SU-DHL-6 (cell line): ENCODE measurements at regions not wholly inside any gene's neighbourhood (a gene's known extent, or its start where the extent isn't known, plus 50 kb on each side); places are given as distances from the start of the nearest gene placed in this dataset.

Experiments used
- H2AFZ ChIP-seq: fragments of 200-600 bp; sonication (generic); 2 replicates; pipeline ENCODE4 v1.6.1; 2014; ENCODE audit warnings: low read depth, mild to moderate bottlenecking, moderate library complexity, mixed read lengths, antibody characterized with exemption, low read length; ENCODE audit not compliant: severe bottlenecking
- H3F3A ChIP-seq: fragments of 200-600 bp; shearing (Covaris generic); 2 replicates; pipeline ENCODE4 v1.6.0; 2016; ENCODE audit warnings: antibody characterized with exemption, mild to moderate bottlenecking; ENCODE audit not compliant: insufficient read depth
- H3K27ac ChIP-seq: fragments of 200-600 bp; sonication (generic); 2 replicates; pipeline ENCODE4 v1.5.1; 2016; ENCODE audit warnings: low read depth, mild to moderate bottlenecking, low read length, moderate library complexity, mixed read lengths
- H3K27me3 ChIP-seq: fragments of 200-600 bp; sonication (generic), shearing (Covaris generic); 2 replicates; pipeline ENCODE4 v1.6.0; 2014; ENCODE audit warnings: mild to moderate bottlenecking, low read length
- H3K36me3 ChIP-seq: fragments of 200-600 bp; sonication (generic); 2 replicates; pipeline ENCODE4 v1.6.1; 2014; ENCODE audit warnings: mild to moderate bottlenecking, low read length, mixed read lengths
- H3K4me2 ChIP-seq: fragments of 300-600, 200-600 bp; shearing (Covaris generic), sonication (generic); 2 replicates; pipeline ENCODE4 v1.6.0; 2014; ENCODE audit warnings: low read length, low read depth, mild to moderate bottlenecking; ENCODE audit not compliant: poor library complexity, severe bottlenecking
- H3K4me3 ChIP-seq: fragments of 200-600 bp; sonication (generic); 2 replicates; pipeline ENCODE4 v1.5.1; 2014; ENCODE audit warnings: antibody characterized with exemption, low read length, mild to moderate bottlenecking, mixed read lengths; ENCODE audit not compliant: insufficient read depth, poor library complexity, severe bottlenecking
- H3K79me2 ChIP-seq: fragments of 200-600 bp; sonication (generic); 2 replicates; pipeline ENCODE4 v1.6.1; 2014; ENCODE audit warnings: mild to moderate bottlenecking, low read length, moderate library complexity; ENCODE audit not compliant: insufficient read depth
- H3K9ac ChIP-seq: fragments of 200-600 bp; sonication (generic); 2 replicates; pipeline ENCODE4 v1.7.0; 2014; ENCODE audit warnings: mild to moderate bottlenecking, low read length
- H3K9me2 ChIP-seq: fragments of 200-600 bp; sonication (generic); replicated peaks from 2 replicates; pipeline ENCODE4 v1.6.1; 2014; ENCODE audit warnings: low read length; ENCODE audit not compliant: insufficient read depth
- H3K9me3 ChIP-seq: fragments of 200-600 bp; sonication (generic); 2 replicates; pipeline ENCODE4 v1.6.1; 2014; ENCODE audit warnings: low read length, mixed read lengths; ENCODE audit not compliant: insufficient read depth
- H4K20me1 ChIP-seq: fragments of 200-600 bp; sonication (generic); 2 replicates; pipeline ENCODE4 v1.6.1; 2014; ENCODE audit warnings: low read depth, mild to moderate bottlenecking, antibody characterized with exemption, low read length, moderate library complexity, mixed read lengths
- EZH2phosphoT487 ChIP-seq: fragments of 200-600 bp; sonication (generic), shearing (Covaris generic); conservative IDR thresholded peaks from 2 replicates; pipeline ENCODE4 v1.6.1; 2018; ENCODE audit warnings: mild to moderate bottlenecking, antibody characterized with exemption, low read length, moderate library complexity, mixed read lengths
- TF ChIP-seq, protein P1 (sequence below): fragments of 200-600 bp; sonication (generic); IDR thresholded peaks from one replicate; pipeline ENCODE4 v1.5.1; 2017; ENCODE audit warnings: antibody characterized with exemption, mild to moderate bottlenecking, low read length, moderate library complexity; ENCODE audit not compliant: insufficient read depth, poor library complexity, severe bottlenecking

DNA sequence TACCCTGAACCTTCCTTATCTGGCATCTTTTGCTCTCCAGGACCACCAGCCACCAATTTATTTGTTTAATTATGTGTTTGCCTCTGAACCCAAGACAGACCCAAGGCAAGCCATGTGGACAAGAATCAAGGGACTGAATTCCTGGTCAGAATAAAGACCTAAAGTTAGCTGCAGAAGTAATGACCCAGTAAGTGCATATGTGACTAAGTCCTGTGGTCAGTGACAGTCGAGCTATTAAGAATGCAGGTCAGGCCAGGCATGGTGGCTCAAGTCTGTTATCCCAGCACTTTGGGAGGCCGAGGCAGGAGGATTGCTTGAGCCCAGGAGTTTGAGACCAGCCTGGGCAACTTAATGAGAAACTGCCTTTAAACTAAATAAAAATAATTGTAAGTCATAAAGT, 139.4 kb downstream of the CCDC71L start:
- no peak overlapping the region for H3K9ac ChIP-seq
- no peaks in the 10 kb centered on the region for H3K9me3 ChIP-seq

GRCh38 chr7:106520962-106521514, 139.9 kb downstream of the CCDC71L start:
- Histone ChIP-seq H3K27ac (no peak overlapping the region), H3K4me3 (no peak overlapping the region), H3K27me3 (no peaks in the 10 kb centered on the region), H3K9ac (no peak overlapping the region), H3F3A (no peaks in the 10 kb centered on the region), H3K36me3 (no peaks in the 10 kb centered on the region), H4K20me1 (no peaks in the 10 kb centered on the region), H3K9me3 (no peaks in the 10 kb centered on the region), H3K9me2 (no peaks in the 10 kb centered on the region), H2AFZ (no peak overlapping the region), H3K4me2 (no peak overlapping the region), H3K79me2 (no peaks in the 10 kb centered on the region)
- TF ChIP-seq, protein P1, sequence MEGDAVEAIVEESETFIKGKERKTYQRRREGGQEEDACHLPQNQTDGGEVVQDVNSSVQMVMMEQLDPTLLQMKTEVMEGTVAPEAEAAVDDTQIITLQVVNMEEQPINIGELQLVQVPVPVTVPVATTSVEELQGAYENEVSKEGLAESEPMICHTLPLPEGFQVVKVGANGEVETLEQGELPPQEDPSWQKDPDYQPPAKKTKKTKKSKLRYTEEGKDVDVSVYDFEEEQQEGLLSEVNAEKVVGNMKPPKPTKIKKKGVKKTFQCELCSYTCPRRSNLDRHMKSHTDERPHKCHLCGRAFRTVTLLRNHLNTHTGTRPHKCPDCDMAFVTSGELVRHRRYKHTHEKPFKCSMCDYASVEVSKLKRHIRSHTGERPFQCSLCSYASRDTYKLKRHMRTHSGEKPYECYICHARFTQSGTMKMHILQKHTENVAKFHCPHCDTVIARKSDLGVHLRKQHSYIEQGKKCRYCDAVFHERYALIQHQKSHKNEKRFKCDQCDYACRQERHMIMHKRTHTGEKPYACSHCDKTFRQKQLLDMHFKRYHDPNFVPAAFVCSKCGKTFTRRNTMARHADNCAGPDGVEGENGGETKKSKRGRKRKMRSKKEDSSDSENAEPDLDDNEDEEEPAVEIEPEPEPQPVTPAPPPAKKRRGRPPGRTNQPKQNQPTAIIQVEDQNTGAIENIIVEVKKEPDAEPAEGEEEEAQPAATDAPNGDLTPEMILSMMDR: no peak
- no peak for TF ChIP-seq EZH2phosphoT487

More for the DNA sequence above, 139.4 kb downstream of the CCDC71L start:
- H3K79me2 ChIP-seq: no peaks in the 10 kb centered on the region
- TF ChIP-seq, protein P1: no peak
- TF ChIP-seq EZH2phosphoT487: no peak
- no peaks in the 10 kb centered on the region for H3F3A ChIP-seq
- H3K36me3 ChIP-seq: no peaks in the 10 kb centered on the region
- H3K4me2 ChIP-seq: no peak overlapping the region
- no peaks in the 10 kb centered on the region for H3K27me3 ChIP-seq
- no peaks in the 10 kb centered on the region for H3K9me2 ChIP-seq
- no peak overlapping the region for H3K27ac ChIP-seq
- H2AFZ ChIP-seq: no peak overlapping the region
- H4K20me1 ChIP-seq: no peaks in the 10 kb centered on the region
- no peak overlapping the region for H3K4me3 ChIP-seq

- Histone ChIP-seq H4K20me1 (no peaks in the 10 kb centered on the region), H2AFZ (no peak overlapping the region), H3K4me3 (no peak overlapping the region), H3K4me2 (no peak overlapping the region), H3F3A (no peaks in the 10 kb centered on the region), H3K9ac (no peak overlapping the region), H3K9me3 (no peaks in the 10 kb centered on the region), H3K36me3 (no peaks in the 10 kb centered on the region), H3K79me2 (no peaks in the 10 kb centered on the region), H3K27ac (no peak overlapping the region), H3K9me2 (no peaks in the 10 kb centered on the region), H3K27me3 (no peaks in the 10 kb centered on the region)
- no peak for TF ChIP-seq EZH2phosphoT487
- TF ChIP-seq, protein P1: no peak
These were observed 142.0 kb downstream of the CCDC71L start for GRCh38 chr7:106518967-106519366.
